Renal pelvis (tissue), 1 donor: ENCODE measurements at regions not wholly inside any gene's neighbourhood (a gene's known extent, or its start where the extent isn't known, plus 50 kb on each side); places are given as distances from the start of the nearest gene placed in this dataset.

Experiments
- DNase-seq: peaks from one replicate; pipeline ENCODE4 v3.0.0-alpha.2; 2013

DNA sequence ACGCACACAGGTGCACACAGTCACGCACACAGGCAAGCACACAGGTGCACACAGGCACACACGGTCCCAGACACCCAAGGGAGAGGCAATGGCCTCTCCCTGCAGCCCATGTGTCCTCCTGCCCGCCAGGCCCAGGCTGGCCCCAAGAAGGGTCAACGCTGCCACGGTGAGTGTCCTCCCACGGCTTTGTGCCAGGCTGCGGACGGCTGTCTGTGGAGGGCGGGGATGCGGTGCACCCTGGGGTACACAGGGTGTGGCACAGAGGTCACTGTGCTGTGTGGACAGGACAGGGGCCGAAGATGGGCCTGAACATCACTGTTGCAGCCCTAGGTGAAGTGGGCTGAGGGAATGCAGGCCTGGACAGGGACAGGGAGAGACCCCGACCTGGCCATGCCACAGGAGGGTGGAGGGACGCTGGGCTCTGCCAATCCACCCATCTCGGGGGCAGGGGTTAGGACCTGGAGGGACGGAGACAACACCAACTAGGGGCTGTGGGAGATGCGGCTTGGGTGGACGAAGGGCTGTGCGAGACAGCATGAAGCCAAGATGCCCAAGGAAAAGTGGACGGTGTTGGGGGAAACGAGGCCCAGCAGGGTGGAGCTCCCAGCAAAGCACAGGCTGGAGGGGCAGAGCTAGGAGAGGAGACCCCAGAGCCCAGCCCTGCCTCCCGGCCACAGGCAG is 523.8 kb downstream of the BRD1 start:
- DNase-seq, result no peak

DNA sequence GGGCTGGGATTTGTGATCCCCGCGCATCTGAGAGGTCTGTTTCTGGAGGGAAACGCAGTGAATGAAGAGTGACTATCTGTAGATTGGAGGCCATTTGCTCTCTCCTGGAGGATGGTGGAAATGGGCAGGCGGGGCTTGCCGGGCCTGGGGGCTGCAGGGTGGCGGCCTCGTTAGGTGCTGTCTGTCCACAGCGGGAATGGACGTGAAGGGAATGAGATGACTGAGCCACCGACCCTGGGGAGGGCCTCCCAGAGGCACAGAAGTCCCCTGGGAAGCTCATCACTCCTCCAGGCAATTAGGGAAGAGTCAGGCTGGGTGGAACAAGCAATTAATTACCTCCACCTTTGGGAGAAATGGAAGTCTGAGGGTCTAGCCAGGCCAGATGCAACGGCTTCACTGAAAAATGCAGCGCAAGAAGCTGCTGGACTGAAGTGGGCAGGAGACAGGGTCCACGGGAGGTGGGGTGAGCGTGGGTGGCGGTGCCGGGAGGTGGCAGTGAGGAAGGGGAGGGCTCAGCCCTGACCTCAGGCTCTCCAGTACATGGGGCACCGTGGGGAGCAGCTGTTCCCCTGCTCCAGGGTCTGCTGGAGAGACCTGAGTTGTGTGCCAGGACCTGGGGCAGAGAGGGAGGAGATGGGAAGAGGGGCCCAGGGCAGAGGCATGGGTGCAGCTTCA is 524.5 kb downstream of the BRD1 start:
- no peak for DNase-seq

DNA sequence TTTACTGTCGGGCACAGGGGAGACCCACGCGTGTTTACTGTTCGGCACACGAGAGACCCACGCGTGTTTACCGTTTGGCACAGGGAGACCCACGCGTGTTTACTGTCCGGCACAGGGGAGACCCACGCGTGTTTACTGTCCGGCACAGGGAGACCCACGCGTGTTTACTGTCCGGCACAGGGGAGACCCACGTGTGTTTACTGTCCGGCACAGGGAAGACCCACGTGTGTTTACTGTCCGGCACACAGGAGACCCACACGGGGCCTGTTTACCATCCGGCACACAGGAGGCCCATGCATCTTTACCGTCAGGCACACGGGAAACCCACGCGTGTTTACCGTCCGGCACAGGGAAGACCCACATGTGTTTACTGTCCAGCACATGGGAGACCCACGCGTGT is 525.1 kb downstream of the BRD1 start:
- no peak for DNase-seq

DNA sequence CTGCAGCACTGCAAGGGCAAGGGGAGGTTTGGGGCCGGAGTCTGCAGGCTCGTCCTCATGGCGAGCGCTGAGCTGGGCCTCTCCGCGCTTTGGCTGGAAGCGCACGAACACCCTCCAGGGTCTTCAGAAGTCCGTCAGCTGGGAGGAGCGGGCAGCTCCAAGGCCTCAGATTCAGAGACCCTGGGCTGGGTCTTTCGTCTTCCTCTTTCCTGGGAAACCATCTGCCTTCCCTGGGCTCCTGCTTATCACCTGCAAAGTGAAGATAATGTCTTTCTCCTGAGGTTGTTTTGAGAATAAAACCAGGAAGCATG is 525.6 kb downstream of the BRD1 start:
- DNase-seq, result no peak

DNA sequence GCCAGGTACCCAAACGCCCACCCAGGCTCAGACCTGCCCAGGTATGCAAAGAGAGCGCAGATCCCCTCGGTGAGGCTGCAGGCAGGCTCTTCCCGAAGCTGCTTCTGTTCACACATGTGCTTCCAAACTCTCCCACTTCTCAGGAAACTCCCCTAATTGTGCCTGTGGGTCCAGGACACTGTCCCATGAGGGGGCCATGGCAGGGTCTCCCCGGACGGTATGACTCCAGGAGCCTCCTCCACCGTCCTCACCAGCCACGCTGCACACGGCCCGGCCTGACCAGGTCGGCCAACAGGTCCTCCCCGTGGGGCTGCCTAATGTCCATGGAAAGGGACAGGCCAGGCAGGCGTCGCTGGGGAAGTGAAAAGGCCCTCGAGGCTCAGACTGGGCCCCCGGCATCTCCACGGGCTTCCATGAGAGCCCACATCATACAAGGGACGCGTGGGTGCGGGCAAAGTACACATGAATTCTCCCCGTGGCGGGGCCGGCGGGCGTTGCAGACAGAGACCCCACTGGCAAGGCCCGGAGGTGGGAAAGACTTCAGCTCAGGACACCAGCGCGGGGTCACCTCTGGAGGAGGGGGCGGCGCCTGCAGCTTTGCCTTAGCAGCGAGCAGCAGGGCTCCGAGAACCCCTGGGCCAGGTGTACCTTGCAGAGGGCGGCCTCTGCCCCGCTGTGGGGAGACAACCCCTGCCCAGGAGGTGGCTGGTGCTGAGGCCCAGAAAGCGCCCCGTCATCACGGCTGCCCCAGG is 526.1 kb downstream of the BRD1 start:
- DNase-seq, result no peak

DNA sequence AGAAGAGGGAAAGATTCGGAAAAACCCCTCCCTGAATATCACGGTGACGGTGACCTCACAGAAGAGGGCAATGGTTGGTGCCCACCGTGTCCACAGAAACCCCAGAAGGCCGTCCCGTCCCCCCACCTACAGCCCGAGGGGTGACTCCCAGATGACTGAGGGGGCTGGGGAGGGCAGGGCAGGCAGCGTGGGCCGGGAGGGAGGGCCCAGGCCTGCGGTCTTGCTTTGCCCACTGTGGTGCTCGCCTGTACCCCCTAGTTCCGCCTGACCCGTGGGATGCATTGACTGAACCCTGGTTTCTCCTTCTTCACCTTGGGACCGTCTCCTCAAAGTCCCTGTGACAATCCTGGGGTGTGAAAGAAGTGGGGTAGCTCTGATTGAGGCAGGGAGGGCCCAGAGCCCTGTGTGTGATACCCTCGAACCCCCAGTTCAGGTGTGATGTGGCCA is 526.7 kb downstream of the BRD1 start:
- DNase-seq, result no peak

DNA sequence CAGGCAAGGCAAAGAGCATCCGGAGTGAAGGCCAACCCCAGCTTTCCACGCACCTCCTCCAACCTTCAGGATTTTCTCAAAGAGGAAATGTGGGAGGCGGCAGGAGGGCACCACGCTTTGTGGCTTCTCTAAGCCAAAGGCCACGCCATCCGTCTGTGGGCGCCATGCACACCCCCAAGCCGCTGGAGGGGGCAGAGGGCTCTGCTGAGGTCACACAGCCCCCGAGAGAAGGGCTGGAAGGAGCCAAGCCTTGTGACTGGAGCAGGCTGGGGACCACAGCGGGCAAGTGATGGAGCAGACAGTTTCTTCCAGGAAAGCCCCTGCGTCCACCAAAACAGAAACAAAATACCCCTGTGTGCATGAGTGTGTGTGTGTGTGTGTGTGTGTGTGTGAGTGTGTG is 527.4 kb downstream of the BRD1 start:
- DNase-seq, result no peak

DNA sequence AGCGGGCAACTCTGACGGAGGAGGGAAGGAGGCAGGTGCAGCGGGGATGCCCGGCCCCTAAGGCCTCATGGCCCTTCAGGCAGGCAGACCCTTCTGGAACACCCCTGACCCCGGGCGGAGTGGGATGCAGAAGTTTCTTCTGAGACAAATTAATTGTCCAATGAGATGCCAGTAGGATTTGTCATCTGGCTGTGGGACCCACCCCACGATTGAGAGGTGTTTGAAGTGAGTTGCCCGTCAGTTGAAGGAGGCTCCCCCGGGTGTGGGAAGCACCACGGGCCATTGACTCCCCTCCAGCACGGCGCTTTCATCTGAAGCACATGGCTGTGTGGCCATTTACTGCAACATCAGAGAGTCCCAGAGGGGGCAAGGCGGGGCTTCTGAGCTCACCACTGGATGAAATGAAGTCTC is 527.8 kb downstream of the BRD1 start:
- DNase-seq, result no peak

DNA sequence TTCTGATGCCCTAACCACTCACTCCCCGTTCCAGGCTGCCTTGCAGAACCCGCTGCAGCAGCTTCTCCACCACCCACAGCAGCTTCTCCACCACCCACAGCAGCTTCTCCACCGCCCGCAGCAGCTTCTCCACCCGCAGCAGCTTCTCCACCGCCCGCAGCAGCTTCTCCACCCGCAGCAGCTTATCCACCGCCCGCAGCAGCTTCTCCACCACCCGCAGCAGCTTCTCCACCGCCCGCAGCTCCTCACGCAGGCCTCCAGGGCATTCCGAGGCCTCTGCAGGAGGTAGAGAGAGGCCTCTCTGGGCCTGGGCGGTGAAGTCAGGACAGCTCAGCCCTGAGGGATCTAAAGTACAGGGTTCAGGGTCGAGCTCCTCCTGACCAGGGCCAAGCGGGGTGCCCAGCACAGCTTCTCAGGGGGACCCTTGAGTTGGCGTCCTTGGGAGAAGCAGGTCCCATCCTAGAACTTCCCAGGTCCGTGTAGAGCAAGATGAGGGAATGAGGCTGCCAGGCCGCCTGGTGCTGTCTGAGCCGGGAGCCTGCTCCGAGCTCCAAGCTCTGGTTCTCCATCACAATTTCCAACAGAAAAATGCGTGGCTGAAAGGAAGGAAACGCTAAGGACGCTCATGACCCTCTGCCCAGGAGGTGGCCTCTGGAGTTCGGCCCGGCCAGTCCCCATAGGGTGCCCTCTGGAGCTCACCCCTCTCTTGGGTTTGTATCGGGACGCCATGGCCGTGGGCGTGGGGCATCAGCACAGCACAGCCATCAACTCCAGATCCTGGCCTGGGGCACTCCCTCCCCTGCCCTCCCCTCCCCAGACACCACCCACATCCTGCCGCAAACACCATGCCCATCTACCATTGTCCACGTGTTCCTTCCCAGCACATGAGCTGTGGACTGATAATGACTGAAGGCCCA is 528.6 kb downstream of the BRD1 start:
- DNase-seq, result no peak

DNA sequence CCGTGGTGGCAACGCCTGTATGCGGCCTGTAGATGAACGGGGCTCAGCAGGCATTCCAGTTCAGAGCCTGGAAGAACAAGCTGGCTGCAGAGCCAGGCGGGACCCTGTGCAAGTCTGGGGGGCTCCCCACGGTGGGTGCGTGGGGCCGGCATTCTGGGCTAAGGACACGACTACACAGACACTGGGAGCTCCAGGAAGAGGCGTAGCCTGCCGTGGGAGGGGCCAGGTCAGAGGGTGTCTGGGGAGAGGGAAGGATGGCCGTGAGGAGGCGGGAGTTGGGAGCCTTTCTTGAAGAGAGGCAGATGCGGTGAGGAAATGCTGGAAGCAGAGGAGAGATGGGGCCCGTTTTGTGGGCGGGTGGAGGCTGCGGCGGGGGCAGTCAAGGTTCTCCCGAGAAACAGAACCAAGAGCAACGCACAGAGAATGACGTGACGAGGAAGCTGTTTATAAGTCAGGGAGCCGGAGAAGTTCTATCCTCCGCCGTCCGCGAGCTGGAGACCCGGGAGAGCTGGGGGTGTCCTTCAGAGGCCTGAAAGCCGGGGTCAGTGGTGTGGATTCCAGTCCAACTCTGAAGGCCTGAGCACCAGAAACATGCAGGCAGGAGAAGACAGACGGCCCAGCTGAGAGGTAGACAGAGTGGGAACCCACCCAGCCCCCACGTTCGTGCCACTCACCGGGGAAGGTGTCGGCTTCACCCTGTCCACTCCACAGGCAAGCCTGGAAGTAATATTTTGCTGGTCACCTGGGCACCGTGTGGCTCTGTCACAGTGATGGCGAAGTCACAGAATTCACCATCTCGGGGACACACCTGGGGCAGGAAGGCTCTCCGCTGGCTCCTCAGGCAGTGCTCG is 529.6 kb downstream of the BRD1 start:
- no peak for DNase-seq

DNA sequence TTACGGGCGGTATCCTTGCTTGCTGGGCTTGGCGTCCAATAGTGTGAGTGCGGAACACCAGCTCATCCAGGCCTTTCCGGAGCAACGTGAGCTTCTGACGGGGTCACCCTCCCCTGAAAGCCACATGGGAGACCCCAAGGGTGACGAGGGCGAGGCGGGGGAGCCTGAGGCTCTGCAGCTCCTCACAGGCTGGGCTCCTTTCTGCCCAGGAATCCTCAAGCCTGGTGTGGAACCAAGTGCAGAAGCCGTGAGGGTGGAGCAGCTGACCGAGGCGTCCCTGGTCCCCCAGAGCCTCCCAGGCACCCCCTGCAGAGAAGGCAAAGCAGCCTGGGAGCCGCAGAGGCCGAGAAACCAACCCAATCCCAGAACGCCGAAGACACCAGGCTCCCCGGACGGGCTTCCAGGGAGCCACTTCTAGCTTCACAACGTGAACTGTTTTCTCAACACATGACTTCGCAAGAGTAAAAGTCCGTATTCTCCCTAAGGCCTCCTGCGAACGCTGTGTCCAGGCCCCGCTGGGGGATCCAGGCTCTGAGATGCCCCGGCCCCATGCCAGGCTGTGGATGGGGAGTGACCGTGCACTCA is 530.3 kb downstream of the BRD1 start:
- no peak for DNase-seq

DNA sequence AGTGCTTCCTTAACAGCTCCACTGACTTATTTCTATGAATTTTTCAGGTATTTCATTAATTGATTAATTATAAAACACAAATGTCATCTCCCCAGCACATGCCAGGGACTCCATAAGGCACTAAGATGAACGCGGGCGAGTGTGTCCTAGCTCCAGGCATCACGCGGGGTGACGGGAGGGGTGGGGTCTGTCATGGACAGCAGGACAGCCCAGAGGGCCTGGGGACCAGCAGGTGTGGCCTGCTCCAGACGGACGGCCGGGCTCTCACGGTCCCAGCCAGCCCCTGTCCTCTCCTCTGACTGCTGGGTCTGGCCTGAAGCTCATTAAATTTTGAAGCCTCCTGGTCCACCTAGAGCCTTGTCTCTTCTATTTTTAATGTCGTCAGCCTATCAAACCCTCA is 531.1 kb downstream of the BRD1 start:
- no peak for DNase-seq

DNA sequence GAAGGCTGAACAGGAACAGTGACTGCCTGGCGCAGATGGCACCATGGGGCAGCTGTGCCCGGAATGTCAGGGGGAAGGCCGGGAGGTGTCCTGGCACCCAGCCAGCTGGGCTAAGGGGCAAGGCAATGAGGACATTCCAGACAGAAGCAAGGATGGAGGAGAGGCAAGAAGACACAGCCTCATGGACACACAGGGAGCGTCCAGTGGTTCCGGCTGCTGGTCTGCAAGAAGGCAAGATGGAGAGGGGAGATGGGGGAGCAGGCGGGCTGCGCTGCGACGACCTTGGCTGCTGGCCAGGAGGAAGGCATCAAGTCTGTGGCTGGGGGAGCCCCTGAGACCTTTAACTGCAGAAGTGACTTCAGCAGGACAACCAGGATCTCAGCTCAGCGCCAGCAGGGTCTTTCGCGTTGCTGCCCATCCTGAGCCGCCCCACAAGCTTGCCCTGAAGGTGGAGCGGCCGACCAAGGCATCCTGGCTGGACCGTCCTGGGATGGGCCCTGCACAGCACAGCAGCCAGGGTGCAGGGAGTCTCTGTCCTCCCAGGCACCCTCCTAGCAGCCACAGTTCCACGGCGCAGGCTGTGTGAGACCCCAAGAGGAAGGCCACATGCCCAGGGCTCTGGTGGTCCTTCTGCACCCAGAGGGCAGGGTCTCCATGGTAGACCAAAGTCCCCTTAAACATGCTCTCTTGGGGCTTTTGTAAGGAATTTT is 531.7 kb downstream of the BRD1 start:
- DNase-seq, result no peak

DNA sequence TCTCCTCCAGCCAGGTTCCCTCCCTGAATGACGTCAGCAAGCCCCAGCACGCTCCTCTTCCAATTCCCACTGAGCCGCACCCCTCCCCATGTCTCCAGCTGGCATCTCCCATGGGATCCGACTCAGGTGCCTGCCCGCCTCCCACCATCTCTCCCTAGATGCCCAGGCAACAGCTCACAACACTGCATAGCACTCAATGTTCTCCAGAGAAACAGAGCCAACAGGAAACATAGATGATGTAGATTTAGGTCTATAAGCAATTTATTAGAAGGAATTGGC is 532.3 kb downstream of the BRD1 start:
- DNase-seq, result no peak

DNA sequence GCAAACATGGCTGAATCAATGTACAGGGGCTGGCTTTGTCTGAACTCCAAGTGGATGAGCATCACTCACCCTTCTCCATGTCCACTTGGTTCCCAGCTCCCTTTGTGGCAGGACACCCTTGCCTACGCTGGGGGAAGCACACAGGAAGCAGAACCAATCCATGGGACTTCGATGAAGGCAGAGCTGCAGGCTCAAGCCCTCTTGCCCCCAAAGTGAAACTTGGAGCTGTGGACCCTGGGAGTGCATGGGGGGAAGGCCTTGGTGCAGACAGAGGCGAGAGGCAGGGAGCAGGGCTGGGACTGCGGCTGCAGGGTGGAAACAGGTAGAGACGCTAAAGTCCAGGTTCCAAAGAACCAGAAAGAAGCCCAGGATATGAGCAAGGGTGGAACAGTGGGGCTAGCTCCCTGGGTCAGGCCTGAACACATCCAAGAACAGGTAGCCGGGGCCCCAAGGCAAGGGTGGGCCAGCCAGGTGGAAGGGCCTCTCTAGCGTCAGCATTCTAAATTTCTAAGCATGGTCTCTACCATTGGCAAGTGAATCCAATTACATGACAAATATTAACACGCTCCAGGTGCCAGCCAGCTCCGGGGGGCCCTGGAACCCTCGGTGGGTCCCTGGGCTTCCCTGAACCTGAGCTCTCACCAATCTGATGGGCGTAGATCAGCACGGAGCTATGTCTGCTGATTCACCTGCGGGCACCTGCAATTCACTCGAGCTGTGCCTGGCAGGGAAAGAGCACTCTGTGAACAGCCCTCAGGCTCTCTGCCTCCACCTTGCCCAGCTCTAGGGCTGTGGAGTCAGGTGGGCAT is 532.8 kb downstream of the BRD1 start:
- no peak for DNase-seq

DNA sequence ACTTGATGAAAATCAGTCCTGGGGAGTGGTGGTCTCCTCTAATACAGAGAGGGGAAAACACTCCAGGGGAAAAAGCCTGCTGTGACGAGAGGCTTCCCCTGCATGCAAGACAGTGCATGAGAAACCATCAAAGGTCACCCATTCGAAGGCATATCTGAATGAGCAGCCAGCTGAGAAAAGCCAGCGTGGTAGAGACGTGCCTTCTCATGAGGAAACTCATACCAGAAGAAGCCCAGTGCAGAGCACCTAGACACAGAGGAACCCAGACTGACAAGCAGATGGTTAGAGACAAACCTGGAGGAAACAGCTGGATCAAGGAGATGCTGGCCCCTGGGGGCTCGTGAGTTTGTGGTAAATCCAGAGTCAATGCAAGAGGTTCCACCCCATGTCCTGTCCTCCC is 534.8 kb downstream of the BRD1 start:
- no peak for DNase-seq

DNA sequence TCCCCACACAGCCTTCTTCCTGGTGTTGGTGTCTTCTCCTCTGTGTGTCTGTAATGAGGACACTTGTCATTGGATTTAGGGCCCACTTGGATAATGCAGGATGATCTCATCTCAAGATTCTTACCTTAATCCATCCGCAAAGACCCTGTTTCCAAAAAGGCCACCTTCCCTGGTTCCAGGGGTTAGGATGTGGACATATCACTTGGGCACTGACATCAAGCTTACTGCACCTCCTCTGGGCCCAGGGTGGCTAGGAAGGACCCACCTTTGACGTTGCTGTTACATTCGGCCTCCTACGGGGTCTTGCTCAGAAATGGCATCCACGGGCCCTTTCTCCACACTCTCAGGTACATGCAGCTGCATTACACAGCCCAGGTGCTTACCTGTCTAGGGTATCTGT is 535.9 kb downstream of the BRD1 start:
- no peak for DNase-seq

DNA sequence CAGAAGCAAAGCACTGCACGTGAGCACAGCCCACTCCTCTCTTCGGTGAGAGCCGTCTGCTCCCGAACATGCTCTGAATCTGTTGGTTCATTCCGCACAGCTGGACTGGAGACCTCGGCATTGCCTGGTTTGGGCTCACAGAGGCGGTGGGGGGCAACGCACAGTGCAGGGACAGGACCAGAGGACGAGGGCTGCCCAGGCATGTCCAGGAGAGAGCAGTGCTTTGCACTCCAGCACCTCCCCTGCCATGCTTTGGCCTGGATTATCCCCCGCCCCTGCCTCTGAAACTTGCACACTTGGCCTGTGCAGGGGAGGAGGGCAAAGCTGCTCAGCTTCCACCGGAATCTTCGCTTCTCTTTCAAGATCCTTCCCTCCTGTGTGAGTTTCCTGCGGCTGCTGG is 536.5 kb downstream of the BRD1 start:
- no peak for DNase-seq

DNA sequence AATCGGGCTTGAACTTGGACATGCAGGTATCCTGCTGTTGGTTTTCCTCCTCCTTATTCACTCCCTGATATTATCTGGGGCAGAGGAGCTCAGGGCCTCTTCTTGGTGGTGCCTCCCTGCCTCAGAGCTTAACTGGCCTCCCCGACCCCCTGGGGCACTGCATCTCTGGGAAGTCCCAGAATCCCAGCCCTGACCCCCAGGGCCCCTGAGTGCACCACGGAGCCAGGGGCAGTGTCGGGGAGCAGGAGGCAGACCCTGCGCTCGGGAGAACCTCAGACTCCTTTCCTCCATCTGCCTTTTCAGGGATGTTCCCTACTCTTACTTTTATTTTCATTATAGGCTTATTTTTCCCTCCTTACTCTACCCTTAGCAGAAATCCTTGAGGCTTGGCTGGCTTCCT is 537.0 kb downstream of the BRD1 start:
- no peak for DNase-seq
